ENCODE measurements at regions not wholly inside any gene's neighbourhood (a gene's known extent, or its start where the extent isn't known, plus 50 kb on each side); places are given as distances from the start of the nearest gene placed in this dataset.

GRCh38 chr4:18803781-18804180 lies 782.2 kb upstream of the LCORL start:
- Histone ChIP-seq H3K4me3 (no peak overlapping the region), H3K9me3 (no peaks in the 10 kb centered on the region), H3K27me3 (no peaks in the 10 kb centered on the region), H3K36me3 (no peaks in the 10 kb centered on the region), H3K27ac (no peak overlapping the region), H3K4me1 (no peaks in the 10 kb centered on the region)
- ATAC-seq = no peak
- TF ChIP-seq POLR2AphosphoS5 (IDR thresholded peaks at IDR 0.05) (no peak), POLR2A (IDR thresholded peaks at IDR 0.05) (no peak), EP300 (IDR thresholded peaks at IDR 0.05) (no peak)
- TF ChIP-seq, protein P1, sequence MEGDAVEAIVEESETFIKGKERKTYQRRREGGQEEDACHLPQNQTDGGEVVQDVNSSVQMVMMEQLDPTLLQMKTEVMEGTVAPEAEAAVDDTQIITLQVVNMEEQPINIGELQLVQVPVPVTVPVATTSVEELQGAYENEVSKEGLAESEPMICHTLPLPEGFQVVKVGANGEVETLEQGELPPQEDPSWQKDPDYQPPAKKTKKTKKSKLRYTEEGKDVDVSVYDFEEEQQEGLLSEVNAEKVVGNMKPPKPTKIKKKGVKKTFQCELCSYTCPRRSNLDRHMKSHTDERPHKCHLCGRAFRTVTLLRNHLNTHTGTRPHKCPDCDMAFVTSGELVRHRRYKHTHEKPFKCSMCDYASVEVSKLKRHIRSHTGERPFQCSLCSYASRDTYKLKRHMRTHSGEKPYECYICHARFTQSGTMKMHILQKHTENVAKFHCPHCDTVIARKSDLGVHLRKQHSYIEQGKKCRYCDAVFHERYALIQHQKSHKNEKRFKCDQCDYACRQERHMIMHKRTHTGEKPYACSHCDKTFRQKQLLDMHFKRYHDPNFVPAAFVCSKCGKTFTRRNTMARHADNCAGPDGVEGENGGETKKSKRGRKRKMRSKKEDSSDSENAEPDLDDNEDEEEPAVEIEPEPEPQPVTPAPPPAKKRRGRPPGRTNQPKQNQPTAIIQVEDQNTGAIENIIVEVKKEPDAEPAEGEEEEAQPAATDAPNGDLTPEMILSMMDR (IDR thresholded peaks at IDR 0.05) = no peak

DNA sequence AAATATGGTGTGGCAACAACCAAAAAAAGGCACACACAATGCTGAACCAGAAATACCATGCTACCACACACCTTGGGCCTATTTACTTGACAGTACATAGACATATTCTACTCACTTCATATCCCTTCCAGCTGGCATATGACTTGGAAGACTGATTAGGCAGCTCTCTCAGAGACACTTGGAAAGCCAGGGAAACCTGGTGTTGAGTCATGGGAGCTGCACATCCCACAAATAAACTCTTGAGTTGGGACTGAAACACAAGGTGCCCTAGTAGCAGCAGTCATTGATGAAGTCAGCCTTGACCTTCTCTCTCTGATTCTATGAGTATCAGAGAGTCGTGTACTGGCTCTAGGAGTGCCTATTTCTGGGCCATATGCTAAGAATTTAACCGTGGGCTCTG lies 776.6 kb upstream of the LCORL start:
- 70% methylated on average over 2 of the region's 2 CpGs; no CpG with 5 or more reads in 1 of the 2 donors for WGBS, 2 donors (ENCODE audit: low coverage in 1 of 2)
- H3K27me3 ChIP-seq = no peaks in the 10 kb centered on the region
- TF ChIP-seq POLR2A (IDR thresholded peaks at IDR 0.05) = no peak
- TF ChIP-seq EP300 (IDR thresholded peaks at IDR 0.05) = no peak
- TF ChIP-seq, protein P1 (IDR thresholded peaks at IDR 0.05) = no peak
- TF ChIP-seq POLR2AphosphoS5 (IDR thresholded peaks at IDR 0.05) = no peak

GRCh38 chr4:18795794-18796193 lies 774.2 kb upstream of the LCORL start:
- Histone ChIP-seq H3K9me3 (no peaks in the 10 kb centered on the region), H3K36me3 (no peaks in the 10 kb centered on the region), H3K27me3 (no peaks in the 10 kb centered on the region), H3K4me1 (no peaks in the 10 kb centered on the region), H3K4me3 (no peak overlapping the region), H3K27ac (no peak overlapping the region)
- no peak for TF ChIP-seq POLR2AphosphoS5 (IDR thresholded peaks at IDR 0.05)
- no peak for TF ChIP-seq POLR2A (IDR thresholded peaks at IDR 0.05)
- TF ChIP-seq, protein P1 (IDR thresholded peaks at IDR 0.05) = no peak
- TF ChIP-seq EP300 (IDR thresholded peaks at IDR 0.05) = no peak
- no peak for ATAC-seq
- 43 to 83% methylated on average over 1 of the region's 1 CpG for WGBS, 2 donors (ENCODE audit: low coverage in 1 of 2)

More for the DNA sequence above, 776.6 kb upstream of the LCORL start:
- no peak for ATAC-seq
- H3K4me1 ChIP-seq = no peaks in the 10 kb centered on the region
- H3K9me3 ChIP-seq = no peaks in the 10 kb centered on the region
- no peak overlapping the region for H3K27ac ChIP-seq
- no peak overlapping the region for H3K4me3 ChIP-seq
- no peaks in the 10 kb centered on the region for H3K36me3 ChIP-seq

DNA sequence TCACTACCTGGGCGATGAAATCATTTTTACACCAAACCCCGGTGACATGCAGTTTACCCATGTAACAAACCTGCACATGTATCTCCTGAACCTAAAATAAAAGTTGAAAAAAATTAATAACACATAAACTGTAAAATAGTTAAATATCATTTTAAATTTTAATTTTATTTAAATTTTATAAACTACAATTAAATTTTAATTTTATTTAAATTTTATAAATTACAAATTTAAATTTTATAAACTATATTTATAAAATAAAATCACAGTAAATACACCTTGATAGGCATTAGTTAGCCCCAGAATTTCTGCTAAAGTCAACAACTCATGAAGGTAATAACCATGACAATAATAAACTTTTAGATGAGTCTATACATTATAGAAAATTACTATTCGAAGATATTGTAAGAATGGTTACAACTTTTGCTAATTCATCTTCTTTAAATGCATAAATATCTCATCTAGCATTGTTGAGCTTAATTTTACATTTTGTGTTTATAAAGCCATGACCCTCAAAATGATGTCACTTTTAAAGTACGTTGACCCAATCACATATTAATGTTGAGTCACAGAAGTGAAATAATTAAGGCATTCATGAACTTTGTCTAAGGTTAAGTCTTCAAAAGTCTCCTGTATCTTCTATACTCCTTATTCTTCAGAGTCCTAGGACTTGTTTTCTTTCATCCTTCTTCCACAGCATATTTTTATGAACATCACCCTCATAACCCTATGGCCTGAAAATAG lies 755.8 kb upstream of the LCORL start:
- TF ChIP-seq EP300 (IDR thresholded peaks at IDR 0.05) (no peak), POLR2A (IDR thresholded peaks at IDR 0.05) (no peak), POLR2AphosphoS5 (IDR thresholded peaks at IDR 0.05) (no peak)
- TF ChIP-seq, protein P1 (IDR thresholded peaks at IDR 0.05) = no peak
- Histone ChIP-seq H3K4me1 (no peaks in the 10 kb centered on the region), H3K4me3 (no peak overlapping the region), H3K27me3 (no peaks in the 10 kb centered on the region), H3K27ac (no peak overlapping the region), H3K36me3 (no peaks in the 10 kb centered on the region), H3K9me3 (peaks cover 0 to 13% (median 0%) of the 10 kb centered on the region in 3 donors)
- 61 to 65% methylated on average over 4 of the region's 4 CpGs for WGBS, 2 donors (ENCODE audit: low coverage in 1 of 2)
- ATAC-seq = no peak

GRCh38 chr4:18767921-18768320 lies 746.4 kb upstream of the LCORL start:
- no peaks in the 10 kb centered on the region for H3K36me3 ChIP-seq
- H3K4me3 ChIP-seq = no peak overlapping the region
- TF ChIP-seq, protein P1 (IDR thresholded peaks at IDR 0.05) = no peak
- no peak for TF ChIP-seq EP300 (IDR thresholded peaks at IDR 0.05)
- TF ChIP-seq POLR2AphosphoS5 (IDR thresholded peaks at IDR 0.05) = no peak
- TF ChIP-seq POLR2A (IDR thresholded peaks at IDR 0.05) = no peak
- H3K4me1 ChIP-seq = no peaks in the 10 kb centered on the region
- ATAC-seq = no peak
- H3K27me3 ChIP-seq = no peaks in the 10 kb centered on the region
- no peaks in the 10 kb centered on the region for H3K9me3 ChIP-seq
- WGBS, 2 donors (ENCODE audit: low coverage in 1 of 2) = 94 to 100% methylated on average over 2 of the region's 2 CpGs
- H3K27ac ChIP-seq = no peak overlapping the region
